ENCODE measurements at regions not wholly inside any gene's neighbourhood (a gene's known extent, or its start where the extent isn't known, plus 50 kb on each side); places are given as distances from the start of the nearest gene placed in this dataset.
"Not testable (repeated sequence)": the region's sequence is repeated elsewhere in the genome, so short reads cannot be mapped to it uniquely, and the experiment has no call there.

DNA sequence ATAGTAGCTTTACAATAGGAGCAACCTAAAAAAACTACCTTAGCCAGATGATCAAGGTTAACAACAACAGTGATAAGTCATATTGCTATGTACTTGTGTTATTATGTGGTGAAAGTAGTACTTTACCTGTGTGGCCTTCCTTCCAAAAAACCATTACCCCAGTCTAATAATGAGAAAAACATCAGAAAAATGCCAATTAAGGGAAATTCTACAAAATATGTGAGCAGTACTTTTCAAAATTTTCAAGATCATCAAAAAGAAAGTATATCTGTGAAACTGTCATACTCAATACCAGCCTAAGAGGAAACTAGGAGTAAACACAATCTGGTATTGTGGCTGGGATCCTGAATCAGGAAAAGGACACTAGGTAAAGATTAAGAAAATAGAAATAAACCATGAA is 165.3 kb upstream of the PKP2 start:
- H3K27ac ChIP-seq: no peak overlapping the region
- TF ChIP-seq ZFX (IDR thresholded peaks at IDR 0.05; ENCODE audit: borderline replicate concordance): no peak
- TF ChIP-seq, protein P1, sequence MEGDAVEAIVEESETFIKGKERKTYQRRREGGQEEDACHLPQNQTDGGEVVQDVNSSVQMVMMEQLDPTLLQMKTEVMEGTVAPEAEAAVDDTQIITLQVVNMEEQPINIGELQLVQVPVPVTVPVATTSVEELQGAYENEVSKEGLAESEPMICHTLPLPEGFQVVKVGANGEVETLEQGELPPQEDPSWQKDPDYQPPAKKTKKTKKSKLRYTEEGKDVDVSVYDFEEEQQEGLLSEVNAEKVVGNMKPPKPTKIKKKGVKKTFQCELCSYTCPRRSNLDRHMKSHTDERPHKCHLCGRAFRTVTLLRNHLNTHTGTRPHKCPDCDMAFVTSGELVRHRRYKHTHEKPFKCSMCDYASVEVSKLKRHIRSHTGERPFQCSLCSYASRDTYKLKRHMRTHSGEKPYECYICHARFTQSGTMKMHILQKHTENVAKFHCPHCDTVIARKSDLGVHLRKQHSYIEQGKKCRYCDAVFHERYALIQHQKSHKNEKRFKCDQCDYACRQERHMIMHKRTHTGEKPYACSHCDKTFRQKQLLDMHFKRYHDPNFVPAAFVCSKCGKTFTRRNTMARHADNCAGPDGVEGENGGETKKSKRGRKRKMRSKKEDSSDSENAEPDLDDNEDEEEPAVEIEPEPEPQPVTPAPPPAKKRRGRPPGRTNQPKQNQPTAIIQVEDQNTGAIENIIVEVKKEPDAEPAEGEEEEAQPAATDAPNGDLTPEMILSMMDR (IDR thresholded peaks at IDR 0.05): no peak

DNA sequence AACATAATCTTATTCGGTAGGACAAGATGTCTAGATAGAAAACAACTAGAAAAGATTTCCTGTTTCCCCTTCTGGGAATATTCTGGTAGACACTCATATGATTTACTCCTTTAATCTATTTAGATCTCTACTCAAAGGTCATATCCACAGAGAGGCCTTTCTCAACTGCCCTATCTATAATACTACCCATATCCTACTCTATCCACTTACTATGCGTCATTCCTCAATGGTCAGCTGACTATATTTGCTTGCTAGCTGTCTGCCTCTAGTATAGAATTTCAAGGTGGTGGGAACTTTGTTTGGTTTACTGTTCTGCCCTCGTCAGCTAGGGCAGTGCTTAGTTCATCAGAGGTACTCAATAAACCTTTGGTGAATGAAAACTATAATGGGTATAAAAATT is 157.8 kb upstream of the PKP2 start:
- H3K27ac ChIP-seq: no peak overlapping the region
- TF ChIP-seq ZFX (IDR thresholded peaks at IDR 0.05; ENCODE audit: borderline replicate concordance): no peak
- TF ChIP-seq, protein P1 (IDR thresholded peaks at IDR 0.05): no peak

DNA sequence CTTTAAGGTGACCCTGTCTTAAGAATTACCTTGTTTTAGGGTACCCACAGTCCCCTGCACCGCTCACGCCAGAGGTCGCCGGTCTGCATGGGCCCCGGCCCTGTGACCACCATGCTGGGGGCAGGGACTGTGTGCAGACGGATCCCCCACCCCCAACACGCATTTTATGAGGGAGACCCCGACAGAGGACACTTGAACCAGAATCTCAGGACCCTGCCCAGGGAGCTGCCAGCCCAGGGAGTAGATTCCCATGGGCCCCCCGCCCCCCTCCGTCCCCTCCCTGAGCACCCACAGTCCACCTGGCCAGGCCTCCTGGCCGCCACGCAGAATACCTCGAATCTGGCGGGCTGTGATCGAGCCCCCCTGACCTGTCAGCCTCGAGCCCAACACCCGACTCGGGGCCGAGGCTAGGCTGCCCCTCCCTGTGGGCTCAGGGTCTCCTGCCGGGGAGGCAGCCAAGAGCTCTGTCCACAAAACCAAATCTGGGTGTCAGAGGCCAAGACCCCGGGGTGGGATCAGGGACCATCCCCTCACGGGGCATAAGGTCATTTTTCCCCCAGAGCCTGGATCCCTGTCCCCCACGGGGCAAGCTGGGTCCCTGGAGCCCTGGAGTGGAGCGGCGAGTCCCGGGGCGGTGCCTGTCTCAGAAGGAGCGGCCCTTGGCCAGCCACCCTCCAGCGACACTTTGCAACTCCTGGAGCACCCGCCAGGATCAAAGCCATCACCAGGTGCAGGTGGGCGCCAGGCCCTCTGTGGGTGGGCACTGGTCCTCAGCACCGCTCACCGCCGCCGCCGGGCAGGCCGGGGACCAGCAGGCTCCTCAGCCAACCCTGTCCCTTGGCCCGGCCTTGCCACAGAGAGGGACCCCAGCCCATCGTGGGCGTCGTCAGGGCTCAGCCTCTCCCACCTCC is 155.8 kb upstream of the PKP2 start:
- H3K27ac ChIP-seq: no peak overlapping the region
- TF ChIP-seq, protein P1 (IDR thresholded peaks at IDR 0.05): no peak
- no peak for TF ChIP-seq ZFX (IDR thresholded peaks at IDR 0.05; ENCODE audit: borderline replicate concordance)

DNA sequence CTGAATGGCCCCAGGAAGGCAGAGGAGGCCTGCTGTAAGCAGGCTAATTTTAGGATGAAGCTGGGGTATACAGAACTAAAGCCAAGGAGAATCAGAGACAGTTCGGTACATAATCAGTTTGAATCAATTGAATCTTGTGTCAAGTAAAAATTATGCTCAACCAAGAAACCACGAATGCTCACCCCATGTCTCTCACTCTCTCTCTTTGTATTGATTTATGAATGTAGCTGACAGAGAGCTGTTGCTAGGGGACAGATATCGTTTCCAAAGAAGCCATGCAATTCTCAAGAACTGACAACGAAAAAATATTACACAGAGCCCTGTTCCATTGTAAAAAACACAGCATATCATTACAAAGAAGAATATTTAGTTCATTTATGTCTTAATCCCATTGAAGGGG is 151.1 kb upstream of the PKP2 start:
- no peak for TF ChIP-seq ZFX (IDR thresholded peaks at IDR 0.05; ENCODE audit: borderline replicate concordance)
- TF ChIP-seq, protein P1 (IDR thresholded peaks at IDR 0.05): no peak
- no peak overlapping the region for H3K27ac ChIP-seq

DNA sequence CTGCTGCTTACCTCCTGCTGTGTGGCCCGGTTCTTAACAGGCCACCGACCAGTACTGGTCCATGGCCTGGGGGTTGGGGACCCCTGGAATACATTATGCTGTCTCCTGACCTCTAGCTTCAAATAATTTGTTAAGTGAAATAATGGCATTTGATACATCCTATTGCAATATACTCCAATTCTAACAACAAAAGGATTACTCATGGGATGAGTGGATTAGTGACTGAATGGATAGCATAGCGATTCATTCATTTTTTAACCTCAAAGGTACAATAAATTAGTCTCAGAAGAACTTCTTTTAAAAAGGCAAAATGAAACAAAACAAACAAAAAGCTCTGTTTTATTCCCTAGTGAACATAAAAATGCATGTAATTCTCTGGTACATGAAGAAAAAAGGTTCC is 147.9 kb upstream of the PKP2 start:
- TF ChIP-seq, protein P1 (IDR thresholded peaks at IDR 0.05): no peak
- TF ChIP-seq ZFX (IDR thresholded peaks at IDR 0.05; ENCODE audit: borderline replicate concordance): no peak

DNA sequence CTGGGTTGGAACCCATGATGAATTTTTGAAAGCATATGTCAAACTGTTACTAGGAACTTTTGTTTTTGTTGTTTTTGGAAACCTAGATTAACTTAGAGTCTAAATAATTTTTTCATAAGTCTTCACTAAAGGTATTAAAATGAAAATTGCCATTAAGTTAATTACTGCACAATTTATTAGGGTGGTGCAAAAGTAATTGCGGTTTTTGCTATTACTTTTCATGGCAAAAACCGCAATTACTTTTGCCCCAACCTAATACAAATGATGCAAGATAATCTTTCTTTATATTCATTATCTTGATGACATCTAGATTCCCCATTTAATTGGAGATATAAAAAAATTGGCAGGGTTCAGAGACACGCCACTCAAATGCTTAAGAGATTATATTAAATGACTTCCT is 145.0 kb upstream of the PKP2 start:
- H3K27ac ChIP-seq: no peak overlapping the region
- no peak for TF ChIP-seq ZFX (IDR thresholded peaks at IDR 0.05; ENCODE audit: borderline replicate concordance)
- TF ChIP-seq, protein P1 (IDR thresholded peaks at IDR 0.05): no peak

More for the DNA sequence above, 147.9 kb upstream of the PKP2 start:
- no peak overlapping the region for H3K27ac ChIP-seq

DNA sequence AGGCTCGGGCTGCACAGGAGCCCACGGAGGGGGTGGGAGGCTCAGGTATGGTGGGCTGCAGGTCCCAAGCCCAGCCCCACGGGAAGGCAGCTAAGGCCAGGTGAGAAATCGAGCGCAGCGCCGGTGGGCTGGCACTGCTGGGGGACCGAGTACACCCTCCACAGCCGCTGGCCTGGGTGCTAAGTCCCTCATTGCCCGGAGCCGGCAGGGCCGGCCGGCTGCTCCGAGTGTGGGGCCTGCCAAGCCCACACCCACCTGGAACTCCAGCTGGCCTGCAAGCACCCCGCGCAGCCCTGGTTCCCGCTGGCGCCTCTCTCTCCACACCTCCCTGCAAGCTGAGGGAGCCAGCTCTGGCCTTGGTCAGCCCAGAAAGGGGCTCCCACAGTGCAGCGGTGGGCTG is 137.4 kb upstream of the PKP2 start:
- not testable (repeated sequence) for H3K27ac ChIP-seq

Measured in 22Rv1 (cell line).